ENCODE measurements at regions not wholly inside any gene's neighbourhood (a gene's known extent, or its start where the extent isn't known, plus 50 kb on each side); places are given as distances from the start of the nearest gene placed in this dataset.

DNA sequence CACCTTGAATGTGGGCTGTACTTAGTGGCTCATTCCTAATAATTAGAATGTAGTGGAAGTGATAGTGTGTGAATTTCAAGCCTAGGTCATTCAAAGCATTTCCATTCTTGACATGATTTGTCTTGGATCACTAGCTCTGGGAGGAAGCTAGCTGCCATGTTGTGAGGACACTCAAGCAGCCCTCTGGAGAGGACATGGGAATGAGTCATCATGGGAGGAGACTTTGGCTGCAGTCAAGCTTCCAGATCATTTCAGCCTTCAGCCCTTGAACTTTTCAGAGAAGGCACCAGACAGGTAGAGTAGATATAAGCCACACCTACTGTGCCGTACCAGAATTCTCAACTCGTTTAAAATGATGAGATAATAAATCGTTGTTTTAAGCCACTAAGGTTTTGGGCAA lies 506.9 kb downstream of the ZNF608 start:
- Histone ChIP-seq H3K4me2 (ENCODE audit: insufficient read depth, low read length) (no peak overlapping the region), H3K9ac (replicated peaks; ENCODE audit: extremely low read depth, insufficient read depth, low read length) (no peak overlapping the region), H3K36me3 (ENCODE audit: control insufficient read depth in 2 of 2, extremely low read depth in 1 of 2, insufficient read depth in 2 of 2, low read length in 2 of 2) (no peaks in the 10 kb centered on the region), H3K4me3 (replicated peaks in 1 of 3; ENCODE audit: insufficient read depth in 1 of 3, low read depth in 1 of 3, low read length in 3 of 3) (no peak overlapping the region), H4K20me1 (replicated peaks; ENCODE audit: control insufficient read depth, extremely low read depth, insufficient read depth, low read length) (no peaks in the 10 kb centered on the region), H3K9me3 (replicated peaks; ENCODE audit: control insufficient read depth, insufficient read depth, low read length) (no peaks in the 10 kb centered on the region), H2AFZ (ENCODE audit: low read depth, low read length) (no peak overlapping the region), H3K27ac (ENCODE audit: insufficient read depth, low read depth, low read length) (no peak overlapping the region), H3K79me2 (ENCODE audit: control insufficient read depth, insufficient read depth, low read length) (no peaks in the 10 kb centered on the region), H3K9me1 (replicated peaks; ENCODE audit: control insufficient read depth, extremely low read depth, insufficient read depth, low read length) (no peaks in the 10 kb centered on the region), H3K4me1 (ENCODE audit: control insufficient read depth, extremely low read depth, insufficient read depth, low read length) (no peaks in the 10 kb centered on the region), H3K27me3 (ENCODE audit: control insufficient read depth in 2 of 2, insufficient read depth in 2 of 2, low read length in 2 of 2) (no peaks in the 10 kb centered on the region)
- intact Hi-C loops (cut with micrococcal nuclease): no loop called here
- CTCF ChIA-PET: interaction anchor here (0.6 to 1.1 kb wide), 2 partner anchors 126 to 569 kb away, joined by 3 read pairs; no protein-coding TSS in a partner anchor
- TF ChIP-seq, protein P1, sequence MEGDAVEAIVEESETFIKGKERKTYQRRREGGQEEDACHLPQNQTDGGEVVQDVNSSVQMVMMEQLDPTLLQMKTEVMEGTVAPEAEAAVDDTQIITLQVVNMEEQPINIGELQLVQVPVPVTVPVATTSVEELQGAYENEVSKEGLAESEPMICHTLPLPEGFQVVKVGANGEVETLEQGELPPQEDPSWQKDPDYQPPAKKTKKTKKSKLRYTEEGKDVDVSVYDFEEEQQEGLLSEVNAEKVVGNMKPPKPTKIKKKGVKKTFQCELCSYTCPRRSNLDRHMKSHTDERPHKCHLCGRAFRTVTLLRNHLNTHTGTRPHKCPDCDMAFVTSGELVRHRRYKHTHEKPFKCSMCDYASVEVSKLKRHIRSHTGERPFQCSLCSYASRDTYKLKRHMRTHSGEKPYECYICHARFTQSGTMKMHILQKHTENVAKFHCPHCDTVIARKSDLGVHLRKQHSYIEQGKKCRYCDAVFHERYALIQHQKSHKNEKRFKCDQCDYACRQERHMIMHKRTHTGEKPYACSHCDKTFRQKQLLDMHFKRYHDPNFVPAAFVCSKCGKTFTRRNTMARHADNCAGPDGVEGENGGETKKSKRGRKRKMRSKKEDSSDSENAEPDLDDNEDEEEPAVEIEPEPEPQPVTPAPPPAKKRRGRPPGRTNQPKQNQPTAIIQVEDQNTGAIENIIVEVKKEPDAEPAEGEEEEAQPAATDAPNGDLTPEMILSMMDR (IDR thresholded peaks at IDR 0.05; ENCODE audit: extremely low read depth in 1 of 2, insufficient read depth in 1 of 2, low read depth in 1 of 2, low read length in 2 of 2): no peak
- no peak for TF ChIP-seq POLR2AphosphoS5 (IDR thresholded peaks at IDR 0.05; ENCODE audit: insufficient read depth, low read depth, low read length)
- TF ChIP-seq FOS (IDR thresholded peaks at IDR 0.05; ENCODE audit: borderline replicate concordance, insufficient read depth, low read length): no peak
- no peak for TF ChIP-seq POLR2A (IDR thresholded peaks at IDR 0.05; ENCODE audit: low read depth, low read length)
- TF ChIP-seq MYC (IDR thresholded peaks at IDR 0.05; ENCODE audit: low read depth, low read length): no peak
- TF ChIP-seq EZH2 (IDR thresholded peaks at IDR 0.05; ENCODE audit: borderline replicate concordance, low read depth, low read length, severe bottlenecking): no peak
- no peak for TF ChIP-seq GATA2 (IDR thresholded peaks at IDR 0.05; ENCODE audit: insufficient read depth, insufficient read length, low read depth, low read length)
- no peak for TF ChIP-seq JUN (IDR thresholded peaks at IDR 0.05; ENCODE audit: borderline replicate concordance, insufficient read depth, insufficient read length, low read depth)
- TF ChIP-seq, protein P2, sequence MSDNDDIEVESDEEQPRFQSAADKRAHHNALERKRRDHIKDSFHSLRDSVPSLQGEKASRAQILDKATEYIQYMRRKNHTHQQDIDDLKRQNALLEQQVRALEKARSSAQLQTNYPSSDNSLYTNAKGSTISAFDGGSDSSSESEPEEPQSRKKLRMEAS (IDR thresholded peaks at IDR 0.05; ENCODE audit: insufficient read depth, insufficient read length): no peak
- POLR2A ChIA-PET: no interaction called here
- no TSS peak for BruUV-seq (replicated peaks)
- DNase-seq (ENCODE audit: low read depth, low spot score) (no peak), FAIRE-seq (no peak)
- dilution Hi-C loops (cut with MboI; ENCODE audit: extremely low pct_ligation_motif_present, low sequenced_read_pairs): no loop called here

Measured in endothelial cell of umbilical vein (primary cell).